PFSK-1 (cell line): ENCODE measurements at regions not wholly inside any gene's neighbourhood (a gene's known extent, or its start where the extent isn't known, plus 50 kb on each side); places are given as distances from the start of the nearest gene placed in this dataset.

Experiments
- POLR2AphosphoS5 ChIP-seq: IDR thresholded peaks from 2 replicates; pipeline ENCODE4 v1.6.1; 2012; ENCODE audit warnings: low read depth, mild to moderate bottlenecking, control low read depth, low read length, moderate library complexity
- SIN3A ChIP-seq: IDR thresholded peaks from 2 replicates; pipeline ENCODE4 v1.6.1; 2012; ENCODE audit warnings: mild to moderate bottlenecking, low read length, moderate library complexity, borderline replicate concordance; ENCODE audit not compliant: insufficient read depth
- TF ChIP-seq, protein P1 (sequence below), 2 experiments: IDR thresholded peaks; 2 replicates each; pipeline versions ENCODE4 v1.6.1 to v1.8.0; 2011 to 2012; ENCODE audit warnings: low read depth in 2 of 2, low read length in 2 of 2, control low read depth in 1 of 2, inconsistent platforms in 1 of 2, mild to moderate bottlenecking in 1 of 2, moderate library complexity in 1 of 2; ENCODE audit not compliant: insufficient read depth in 1 of 2

DNA sequence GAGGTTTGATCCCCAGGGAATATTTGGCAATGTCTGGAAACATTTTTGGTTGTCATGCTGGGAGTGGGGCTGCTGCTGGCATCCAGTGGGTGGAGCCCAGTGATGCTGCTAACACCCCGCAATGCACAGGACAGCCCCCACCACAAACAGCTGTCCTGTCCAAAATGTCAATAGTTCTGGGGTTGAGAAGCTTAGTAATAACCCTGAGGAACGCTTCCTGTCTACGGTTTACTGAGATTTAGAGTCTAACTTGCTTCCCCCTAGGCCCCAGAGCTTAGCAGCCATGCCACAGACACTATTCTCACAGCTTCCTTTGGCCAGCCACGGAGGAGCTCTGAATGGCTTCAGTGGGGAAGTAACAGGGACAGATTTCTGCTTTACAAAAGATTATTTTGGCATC, 66.5 kb downstream of the MSX2 start:
- TF ChIP-seq SIN3A (no peak), POLR2AphosphoS5 (no peak)
- TF ChIP-seq, protein P1, sequence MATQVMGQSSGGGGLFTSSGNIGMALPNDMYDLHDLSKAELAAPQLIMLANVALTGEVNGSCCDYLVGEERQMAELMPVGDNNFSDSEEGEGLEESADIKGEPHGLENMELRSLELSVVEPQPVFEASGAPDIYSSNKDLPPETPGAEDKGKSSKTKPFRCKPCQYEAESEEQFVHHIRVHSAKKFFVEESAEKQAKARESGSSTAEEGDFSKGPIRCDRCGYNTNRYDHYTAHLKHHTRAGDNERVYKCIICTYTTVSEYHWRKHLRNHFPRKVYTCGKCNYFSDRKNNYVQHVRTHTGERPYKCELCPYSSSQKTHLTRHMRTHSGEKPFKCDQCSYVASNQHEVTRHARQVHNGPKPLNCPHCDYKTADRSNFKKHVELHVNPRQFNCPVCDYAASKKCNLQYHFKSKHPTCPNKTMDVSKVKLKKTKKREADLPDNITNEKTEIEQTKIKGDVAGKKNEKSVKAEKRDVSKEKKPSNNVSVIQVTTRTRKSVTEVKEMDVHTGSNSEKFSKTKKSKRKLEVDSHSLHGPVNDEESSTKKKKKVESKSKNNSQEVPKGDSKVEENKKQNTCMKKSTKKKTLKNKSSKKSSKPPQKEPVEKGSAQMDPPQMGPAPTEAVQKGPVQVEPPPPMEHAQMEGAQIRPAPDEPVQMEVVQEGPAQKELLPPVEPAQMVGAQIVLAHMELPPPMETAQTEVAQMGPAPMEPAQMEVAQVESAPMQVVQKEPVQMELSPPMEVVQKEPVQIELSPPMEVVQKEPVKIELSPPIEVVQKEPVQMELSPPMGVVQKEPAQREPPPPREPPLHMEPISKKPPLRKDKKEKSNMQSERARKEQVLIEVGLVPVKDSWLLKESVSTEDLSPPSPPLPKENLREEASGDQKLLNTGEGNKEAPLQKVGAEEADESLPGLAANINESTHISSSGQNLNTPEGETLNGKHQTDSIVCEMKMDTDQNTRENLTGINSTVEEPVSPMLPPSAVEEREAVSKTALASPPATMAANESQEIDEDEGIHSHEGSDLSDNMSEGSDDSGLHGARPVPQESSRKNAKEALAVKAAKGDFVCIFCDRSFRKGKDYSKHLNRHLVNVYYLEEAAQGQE (IDR thresholded peaks at IDR 0.05; ENCODE audit: insufficient read depth in 1 of 2, low read depth in 2 of 2, low read length in 2 of 2): no peak
